ENCODE measurements at regions not wholly inside any gene's neighbourhood (a gene's known extent, or its start where the extent isn't known, plus 50 kb on each side); places are given as distances from the start of the nearest gene placed in this dataset.

DNA sequence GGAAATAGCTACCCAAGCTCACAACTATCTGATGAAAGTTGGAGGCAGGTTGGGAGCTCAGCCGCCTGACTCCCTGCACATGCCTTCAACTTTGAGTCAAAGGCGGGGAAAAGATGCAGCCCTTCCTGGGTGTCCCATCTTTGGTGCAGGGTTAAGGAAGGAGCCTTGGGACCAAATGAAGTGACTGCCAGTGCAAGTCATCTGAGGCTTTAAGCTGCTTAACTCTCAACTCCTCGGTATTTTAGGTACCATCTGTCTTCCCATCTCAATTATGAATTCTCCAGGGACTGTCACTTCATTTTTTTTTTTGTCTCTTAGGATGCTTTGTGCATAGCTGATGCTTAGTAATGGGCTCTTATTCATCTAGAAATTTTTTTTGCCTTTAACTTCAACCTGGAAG is 408.8 kb upstream of the C2CD4B start:
- Histone ChIP-seq H3K9me3 (ENCODE audit: insufficient read depth, low read depth, low read length) (no peaks in the 10 kb centered on the region), H2AFZ (ENCODE audit: low read depth, low read length) (no peak overlapping the region), H3K9ac (ENCODE audit: low read length) (no peak overlapping the region), H3K4me2 (ENCODE audit: low read length) (no peak overlapping the region), H3K36me3 (ENCODE audit: insufficient read depth, low read length) (no peaks in the 10 kb centered on the region), H3K4me1 (ENCODE audit: insufficient read depth, low read length) (peaks cover 7% of the 10 kb centered on the region), H3K4me3 (ENCODE audit: insufficient read depth, low read depth, low read length) (no peak overlapping the region), H4K20me1 (ENCODE audit: insufficient read depth, low read length) (peaks cover 19% of the 10 kb centered on the region), H3K27me3 (ENCODE audit: insufficient read depth, low read length) (peaks cover 3% of the 10 kb centered on the region), H3K79me2 (ENCODE audit: insufficient read depth, low read length) (no peaks in the 10 kb centered on the region), H3K27ac (ENCODE audit: low read depth, low read length) (no peak overlapping the region)
- DNase-seq (ENCODE audit: low read depth) (no peak), FAIRE-seq (no peak)
- no peak overlapping the region for H3K27ac Mint-ChIP-seq (ENCODE audit: unreplicated experiment)
- H3K36me3 Mint-ChIP-seq (ENCODE audit: low read depth, unreplicated experiment): peaks cover 6% of the 10 kb centered on the region
- H3K4me1 Mint-ChIP-seq (ENCODE audit: low read depth, unreplicated experiment): peaks cover 12% of the 10 kb centered on the region
- H3K9me3 Mint-ChIP-seq (ENCODE audit: unreplicated experiment): no peaks in the 10 kb centered on the region
- TF ChIP-seq, protein P1, sequence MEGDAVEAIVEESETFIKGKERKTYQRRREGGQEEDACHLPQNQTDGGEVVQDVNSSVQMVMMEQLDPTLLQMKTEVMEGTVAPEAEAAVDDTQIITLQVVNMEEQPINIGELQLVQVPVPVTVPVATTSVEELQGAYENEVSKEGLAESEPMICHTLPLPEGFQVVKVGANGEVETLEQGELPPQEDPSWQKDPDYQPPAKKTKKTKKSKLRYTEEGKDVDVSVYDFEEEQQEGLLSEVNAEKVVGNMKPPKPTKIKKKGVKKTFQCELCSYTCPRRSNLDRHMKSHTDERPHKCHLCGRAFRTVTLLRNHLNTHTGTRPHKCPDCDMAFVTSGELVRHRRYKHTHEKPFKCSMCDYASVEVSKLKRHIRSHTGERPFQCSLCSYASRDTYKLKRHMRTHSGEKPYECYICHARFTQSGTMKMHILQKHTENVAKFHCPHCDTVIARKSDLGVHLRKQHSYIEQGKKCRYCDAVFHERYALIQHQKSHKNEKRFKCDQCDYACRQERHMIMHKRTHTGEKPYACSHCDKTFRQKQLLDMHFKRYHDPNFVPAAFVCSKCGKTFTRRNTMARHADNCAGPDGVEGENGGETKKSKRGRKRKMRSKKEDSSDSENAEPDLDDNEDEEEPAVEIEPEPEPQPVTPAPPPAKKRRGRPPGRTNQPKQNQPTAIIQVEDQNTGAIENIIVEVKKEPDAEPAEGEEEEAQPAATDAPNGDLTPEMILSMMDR (IDR thresholded peaks at IDR 0.05; ENCODE audit: insufficient read depth, low read depth, low read length): no peak
- TF ChIP-seq EZH2 (IDR thresholded peaks at IDR 0.05; ENCODE audit: insufficient read depth, low read length): no peak
- H3K4me3 Mint-ChIP-seq (ENCODE audit: unreplicated experiment): no peak overlapping the region
- H3K27me3 Mint-ChIP-seq (ENCODE audit: low read depth, unreplicated experiment): peaks cover 4% of the 10 kb centered on the region

DNA sequence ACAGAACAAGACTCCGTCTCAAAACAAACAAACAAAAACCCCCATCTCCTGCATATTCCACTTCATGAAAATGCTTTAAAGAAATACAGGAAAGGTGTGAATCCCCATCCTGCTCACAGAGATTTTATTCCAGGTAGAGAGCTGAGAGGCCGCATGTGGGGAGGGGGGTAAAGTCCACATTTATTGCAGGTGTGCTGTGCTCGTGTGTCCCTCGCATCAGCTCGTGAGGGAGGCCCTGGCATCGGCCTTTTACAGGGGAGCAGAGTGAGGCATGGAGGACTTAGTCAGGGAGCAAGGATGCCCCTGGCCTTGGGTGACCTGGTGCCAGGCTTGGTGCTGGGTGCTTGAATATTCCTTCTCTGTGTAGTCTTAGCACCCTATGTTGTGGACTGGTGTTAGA is 413.5 kb upstream of the C2CD4B start:
- no peak overlapping the region for H3K4me3 ChIP-seq (ENCODE audit: insufficient read depth, low read depth, low read length)
- peaks cover 5% of the 10 kb centered on the region for H4K20me1 ChIP-seq (ENCODE audit: insufficient read depth, low read length)
- no peaks in the 10 kb centered on the region for H3K9me3 ChIP-seq (ENCODE audit: insufficient read depth, low read depth, low read length)
- peaks cover 4% of the 10 kb centered on the region for H3K27me3 Mint-ChIP-seq (ENCODE audit: low read depth, unreplicated experiment)
- TF ChIP-seq, protein P1 (IDR thresholded peaks at IDR 0.05; ENCODE audit: insufficient read depth, low read depth, low read length): no peak
- no peak for TF ChIP-seq EZH2 (IDR thresholded peaks at IDR 0.05; ENCODE audit: insufficient read depth, low read length)
- no peaks in the 10 kb centered on the region for H3K4me1 ChIP-seq (ENCODE audit: insufficient read depth, low read length)
- no peak overlapping the region for H3K27ac Mint-ChIP-seq (ENCODE audit: unreplicated experiment)
- H2AFZ ChIP-seq (ENCODE audit: low read depth, low read length): no peak overlapping the region
- no peak overlapping the region for H3K9ac ChIP-seq (ENCODE audit: low read length)
- H3K4me1 Mint-ChIP-seq (ENCODE audit: low read depth, unreplicated experiment): no peaks in the 10 kb centered on the region
- no peak for DNase-seq (ENCODE audit: low read depth)
- no peak for FAIRE-seq
- no peaks in the 10 kb centered on the region for H3K36me3 Mint-ChIP-seq (ENCODE audit: low read depth, unreplicated experiment)
- no peaks in the 10 kb centered on the region for H3K79me2 ChIP-seq (ENCODE audit: insufficient read depth, low read length)
- H3K9me3 Mint-ChIP-seq (ENCODE audit: unreplicated experiment): no peaks in the 10 kb centered on the region
- H3K27me3 ChIP-seq (ENCODE audit: insufficient read depth, low read length): no peaks in the 10 kb centered on the region
- H3K27ac ChIP-seq (ENCODE audit: low read depth, low read length): no peak overlapping the region
- no peak overlapping the region for H3K4me3 Mint-ChIP-seq (ENCODE audit: unreplicated experiment)
- H3K4me2 ChIP-seq (ENCODE audit: low read length): no peak overlapping the region
- H3K36me3 ChIP-seq (ENCODE audit: insufficient read depth, low read length): no peaks in the 10 kb centered on the region

DNA sequence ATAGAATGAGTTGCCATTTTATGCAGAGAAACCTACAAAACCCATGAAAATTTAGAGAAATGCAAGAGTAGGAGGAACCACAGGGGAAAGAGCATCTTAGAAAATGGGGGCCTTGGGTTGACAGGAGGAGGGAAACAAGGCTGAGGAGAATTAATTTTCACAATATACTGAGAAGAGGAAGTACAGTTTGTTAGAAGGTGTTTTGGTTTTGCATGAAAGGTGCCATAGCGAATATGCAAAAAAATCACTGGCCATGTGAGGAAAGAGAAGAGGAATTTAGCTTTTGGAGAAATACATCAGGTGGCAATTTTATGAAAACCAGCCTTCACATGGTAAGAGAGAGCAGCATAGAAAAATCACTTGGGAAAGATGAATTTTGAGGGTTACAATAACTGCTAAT is 413.9 kb upstream of the C2CD4B start:
- Histone ChIP-seq H2AFZ (ENCODE audit: low read depth, low read length) (no peak overlapping the region), H3K4me2 (ENCODE audit: low read length) (no peak overlapping the region), H3K4me3 (ENCODE audit: insufficient read depth, low read depth, low read length) (no peak overlapping the region), H4K20me1 (ENCODE audit: insufficient read depth, low read length) (peaks cover 4% of the 10 kb centered on the region), H3K27me3 (ENCODE audit: insufficient read depth, low read length) (no peaks in the 10 kb centered on the region), H3K27ac (ENCODE audit: low read depth, low read length) (no peak overlapping the region), H3K4me1 (ENCODE audit: insufficient read depth, low read length) (no peaks in the 10 kb centered on the region), H3K9me3 (ENCODE audit: insufficient read depth, low read depth, low read length) (no peaks in the 10 kb centered on the region), H3K36me3 (ENCODE audit: insufficient read depth, low read length) (no peaks in the 10 kb centered on the region), H3K9ac (ENCODE audit: low read length) (no peak overlapping the region), H3K79me2 (ENCODE audit: insufficient read depth, low read length) (no peaks in the 10 kb centered on the region)
- H3K36me3 Mint-ChIP-seq (ENCODE audit: low read depth, unreplicated experiment): no peaks in the 10 kb centered on the region
- no peak for FAIRE-seq
- no peak overlapping the region for H3K4me3 Mint-ChIP-seq (ENCODE audit: unreplicated experiment)
- DNase-seq (ENCODE audit: low read depth): no peak
- H3K4me1 Mint-ChIP-seq (ENCODE audit: low read depth, unreplicated experiment): no peaks in the 10 kb centered on the region
- TF ChIP-seq, protein P1 (IDR thresholded peaks at IDR 0.05; ENCODE audit: insufficient read depth, low read depth, low read length): no peak
- no peak for TF ChIP-seq EZH2 (IDR thresholded peaks at IDR 0.05; ENCODE audit: insufficient read depth, low read length)
- H3K27ac Mint-ChIP-seq (ENCODE audit: unreplicated experiment): no peak overlapping the region
- H3K9me3 Mint-ChIP-seq (ENCODE audit: unreplicated experiment): no peaks in the 10 kb centered on the region
- peaks cover 3% of the 10 kb centered on the region for H3K27me3 Mint-ChIP-seq (ENCODE audit: low read depth, unreplicated experiment)
